Stimulated activated memory B cell treated with anti-CD40 and anti-IgM and Interleukin-4, amounts not matched to agents 10 μg/mL and 1 μg/mL and 100 μg/mL, for 72 hours (primary cell): ENCODE measurements at regions not wholly inside any gene's neighbourhood (a gene's known extent, or its start where the extent isn't known, plus 50 kb on each side); places are given as distances from the start of the nearest gene placed in this dataset.
"Not testable (repeated sequence)": the region's sequence is repeated elsewhere in the genome, so short reads cannot be mapped to it uniquely, and the experiment has no call there.

ENCODE experiments used
- ATAC-seq: fragments of 150-1000 bp; cut with Tn5 transposase; 2 replicates; pipeline ENCODE4 v1.10.0; 2021
- H3K27ac Mint-ChIP-seq: one replicate; pipeline ENCODE4 v1.8.0; 2022; ENCODE audit warnings: mild to moderate bottlenecking, mixed read lengths
- H3K27me3 Mint-ChIP-seq: one replicate; pipeline ENCODE4 v1.8.0; 2022; ENCODE audit warnings: mixed read lengths
- H3K36me3 Mint-ChIP-seq: one replicate; pipeline ENCODE4 v1.8.0; 2022; ENCODE audit warnings: mixed read lengths
- H3K4me1 Mint-ChIP-seq: one replicate; pipeline ENCODE4 v1.8.0; 2022; ENCODE audit warnings: mixed read lengths
- H3K4me3 Mint-ChIP-seq: one replicate; pipeline ENCODE4 v1.8.0; 2022; ENCODE audit warnings: mild to moderate bottlenecking, moderate library complexity, mixed read lengths
- H3K9me3 Mint-ChIP-seq: one replicate; pipeline ENCODE4 v1.8.0; 2022; ENCODE audit warnings: mixed read lengths

DNA sequence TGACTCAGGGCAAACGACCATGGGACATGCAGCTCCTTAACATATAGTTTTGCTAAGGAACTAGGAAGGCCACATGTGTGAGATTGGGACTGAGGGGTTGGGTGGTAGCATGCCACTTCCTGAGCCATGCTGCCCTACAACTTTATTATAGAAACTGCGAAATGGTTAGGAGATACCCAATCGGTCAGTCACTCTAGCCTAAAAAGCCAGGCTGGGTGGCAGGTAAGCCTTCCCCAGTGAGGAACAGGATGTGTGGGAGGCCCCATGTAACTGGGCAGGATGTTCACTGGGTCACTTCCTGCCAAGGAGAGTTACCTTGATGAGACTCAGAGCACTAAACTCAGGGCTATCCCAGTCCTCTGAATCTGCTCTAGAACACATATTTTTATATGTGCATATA is 123.5 kb downstream of the MAP3K7 start:
- Mint-ChIP-seq H3K4me3 (no peak overlapping the region), H3K36me3 (no peaks in the 10 kb centered on the region), H3K27me3 (peaks cover 13% of the 10 kb centered on the region), H3K27ac (no peak overlapping the region), H3K4me1 (peaks cover 22% of the 10 kb centered on the region), H3K9me3 (no peaks in the 10 kb centered on the region)
- peak; percentile 38 for ATAC-seq

DNA sequence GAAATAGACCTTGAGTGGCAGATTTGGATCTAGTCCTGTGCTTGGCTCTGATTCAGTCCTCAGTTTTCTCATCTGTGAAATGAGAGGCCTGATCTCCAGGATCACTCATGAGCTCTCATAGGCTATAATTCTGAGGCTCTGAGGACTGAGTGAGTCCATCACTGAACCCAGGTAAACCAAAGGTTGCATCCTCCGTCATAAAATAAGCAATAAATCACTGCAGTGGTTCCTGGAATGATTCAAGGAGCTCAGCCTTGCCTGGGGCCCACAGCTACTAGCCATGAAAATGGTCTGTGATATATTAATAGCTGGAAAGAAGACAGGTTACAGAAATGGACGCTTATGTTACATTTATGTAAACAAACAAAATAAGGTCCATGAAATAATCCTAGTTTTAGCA is 124.8 kb downstream of the MAP3K7 start:
- Mint-ChIP-seq H3K9me3 (no peaks in the 10 kb centered on the region), H3K36me3 (no peaks in the 10 kb centered on the region), H3K4me3 (no peak overlapping the region), H3K27me3 (peaks cover 11% of the 10 kb centered on the region), H3K27ac (no peak overlapping the region), H3K4me1 (peaks cover 26% of the 10 kb centered on the region)
- ATAC-seq = no peak

DNA sequence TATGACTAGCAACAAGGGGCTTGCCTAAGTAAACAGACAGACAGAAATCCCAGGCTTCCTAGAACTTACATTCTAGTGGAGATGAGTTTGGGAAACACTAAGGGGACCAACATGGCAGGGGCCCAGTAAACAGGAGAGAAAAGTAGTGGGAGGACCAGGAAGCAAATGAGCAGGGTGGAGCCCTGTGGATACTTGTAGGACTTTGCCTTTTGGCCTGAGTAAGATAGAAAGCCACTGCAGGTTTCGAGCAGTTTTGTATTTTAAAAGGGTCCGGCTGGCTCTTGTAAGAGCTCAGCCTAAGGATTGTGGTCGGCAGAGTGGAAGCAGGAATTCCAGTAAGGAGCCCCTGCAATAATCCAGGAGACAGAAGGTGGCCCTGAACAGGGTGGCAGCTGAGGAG is 125.5 kb downstream of the MAP3K7 start:
- ATAC-seq = no peak
- Mint-ChIP-seq H3K27ac (no peak overlapping the region), H3K4me1 (peaks cover 26% of the 10 kb centered on the region)

DNA sequence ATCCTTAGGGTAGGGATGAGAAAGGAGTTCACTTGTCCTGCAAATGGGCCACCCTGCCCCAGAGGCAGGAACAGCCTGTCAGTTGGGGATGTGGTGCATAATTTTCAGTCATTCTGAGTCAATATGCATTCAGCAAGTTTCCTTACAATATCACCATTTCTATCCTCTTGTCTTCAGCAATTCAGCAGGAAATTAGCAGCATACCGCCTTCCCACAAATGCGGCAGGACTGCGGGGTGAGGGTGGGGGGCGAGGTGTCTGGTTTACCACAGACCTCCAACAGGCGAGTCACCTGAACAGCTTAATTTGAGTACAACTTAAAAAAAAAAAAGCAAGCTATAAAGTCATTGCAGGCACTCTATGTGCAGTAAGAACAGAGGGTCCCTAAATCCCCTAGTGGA is 126.8 kb downstream of the MAP3K7 start:
- Mint-ChIP-seq H3K36me3 (no peaks in the 10 kb centered on the region), H3K27me3 (no peaks in the 10 kb centered on the region), H3K4me3 (no peak overlapping the region), H3K27ac (no peak overlapping the region), H3K4me1 (peaks cover 26% of the 10 kb centered on the region), H3K9me3 (no peaks in the 10 kb centered on the region)
- no peak for ATAC-seq

More for the DNA sequence above, 125.5 kb downstream of the MAP3K7 start:
- H3K9me3 Mint-ChIP-seq = no peaks in the 10 kb centered on the region
- no peak overlapping the region for H3K4me3 Mint-ChIP-seq
- peaks cover 4% of the 10 kb centered on the region for H3K27me3 Mint-ChIP-seq
- no peaks in the 10 kb centered on the region for H3K36me3 Mint-ChIP-seq

DNA sequence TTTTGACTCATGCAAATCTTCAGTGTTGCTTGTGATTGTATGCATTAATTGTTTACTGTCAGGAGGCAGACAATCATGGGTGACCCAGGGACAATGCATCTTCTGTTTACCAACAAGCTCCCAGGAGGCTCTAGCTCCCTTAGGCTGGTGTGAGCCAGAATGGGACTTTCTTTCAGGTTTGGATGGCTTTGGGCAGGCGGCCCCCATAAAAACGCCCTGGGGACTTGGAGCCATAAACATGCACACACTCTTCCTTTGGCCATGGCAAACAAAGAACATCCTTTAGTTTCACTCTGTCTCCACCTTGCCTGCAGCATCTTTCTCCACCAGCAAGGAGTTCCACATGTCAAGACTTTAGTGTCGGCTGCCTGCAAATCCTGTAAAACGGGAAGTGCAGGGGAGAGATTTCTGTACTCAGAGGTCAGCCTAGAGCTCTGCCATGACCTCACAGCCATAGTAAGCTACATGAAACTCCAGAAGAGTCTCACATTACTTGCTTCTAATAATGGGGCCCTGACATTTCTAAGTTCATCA is 127.6 kb downstream of the MAP3K7 start:
- Mint-ChIP-seq H3K9me3 (no peaks in the 10 kb centered on the region), H3K27me3 (no peaks in the 10 kb centered on the region), H3K4me3 (no peak overlapping the region), H3K27ac (no peak overlapping the region), H3K4me1 (peaks cover 26% of the 10 kb centered on the region), H3K36me3 (no peaks in the 10 kb centered on the region)
- no peak for ATAC-seq

DNA sequence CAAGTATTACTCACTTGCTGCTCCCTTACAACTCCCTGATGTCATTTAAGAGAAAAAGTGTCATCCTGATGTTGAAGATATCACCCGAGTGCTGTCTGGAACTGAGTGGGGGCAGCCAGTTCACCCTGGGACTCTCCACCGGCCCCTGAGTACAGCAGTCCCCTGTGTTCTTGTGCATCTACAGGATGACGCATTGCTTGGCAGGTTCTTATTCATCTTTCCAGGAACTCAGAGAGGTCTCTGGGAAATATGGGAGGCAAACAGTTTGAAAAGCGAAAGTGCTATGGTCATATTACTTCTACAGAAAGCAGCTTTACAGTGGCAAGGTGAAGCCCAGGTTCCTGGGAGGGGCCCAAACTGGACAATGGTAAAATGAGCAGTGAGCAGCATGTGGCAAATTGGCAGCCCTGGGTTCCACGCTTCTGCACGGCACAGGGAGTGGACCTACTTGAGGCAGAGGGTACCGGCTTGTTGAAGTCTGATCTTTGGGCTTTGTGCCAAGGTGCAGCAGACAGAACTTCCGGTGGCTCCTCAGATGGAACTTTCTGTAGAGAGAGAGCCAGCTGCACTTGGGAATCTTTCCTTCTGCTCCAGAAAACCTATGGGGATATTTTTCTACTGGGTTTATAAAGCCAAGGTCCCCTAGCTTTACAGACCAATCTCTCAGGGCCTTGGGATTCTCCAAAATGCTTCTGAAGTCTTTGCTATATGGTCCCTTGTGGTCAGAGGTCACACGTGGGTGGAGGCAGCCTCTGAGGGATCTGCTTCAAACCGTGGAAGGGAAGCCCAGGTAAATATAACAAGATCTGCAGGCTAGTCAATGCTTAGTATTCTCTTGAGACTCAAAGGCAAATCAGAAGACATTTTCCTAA is 128.3 kb downstream of the MAP3K7 start:
- ATAC-seq = peak; percentile 59
- no peak overlapping the region for H3K27ac Mint-ChIP-seq
- no peaks in the 10 kb centered on the region for H3K27me3 Mint-ChIP-seq
- H3K36me3 Mint-ChIP-seq = no peaks in the 10 kb centered on the region
- H3K9me3 Mint-ChIP-seq = no peaks in the 10 kb centered on the region
- H3K4me3 Mint-ChIP-seq = peak overlapping the region; percentile 18
- H3K4me1 Mint-ChIP-seq = peaks cover 22% of the 10 kb centered on the region

DNA sequence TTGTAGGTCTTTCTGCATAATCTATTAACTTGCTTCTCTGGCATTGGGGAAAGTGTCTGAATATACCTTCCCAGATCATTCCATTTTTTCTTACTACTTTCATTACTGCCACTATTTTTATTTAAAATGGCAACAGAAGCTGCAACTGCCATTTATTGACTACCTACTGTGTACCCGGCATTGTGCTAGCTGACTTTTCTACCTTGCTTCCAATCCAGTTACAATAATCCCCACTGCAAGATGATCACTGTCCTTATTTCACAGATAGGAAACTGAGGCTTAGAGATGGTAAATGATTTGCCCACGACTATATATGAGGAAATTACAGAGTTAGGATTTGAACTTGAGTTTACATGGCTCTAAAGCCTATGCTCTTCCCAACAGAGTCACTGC is 129.0 kb downstream of the MAP3K7 start:
- Mint-ChIP-seq H3K4me3 (no peak overlapping the region), H3K27ac (no peak overlapping the region), H3K27me3 (no peaks in the 10 kb centered on the region), H3K4me1 (peaks cover 16% of the 10 kb centered on the region), H3K36me3 (no peaks in the 10 kb centered on the region), H3K9me3 (no peaks in the 10 kb centered on the region)
- ATAC-seq = no peak

DNA sequence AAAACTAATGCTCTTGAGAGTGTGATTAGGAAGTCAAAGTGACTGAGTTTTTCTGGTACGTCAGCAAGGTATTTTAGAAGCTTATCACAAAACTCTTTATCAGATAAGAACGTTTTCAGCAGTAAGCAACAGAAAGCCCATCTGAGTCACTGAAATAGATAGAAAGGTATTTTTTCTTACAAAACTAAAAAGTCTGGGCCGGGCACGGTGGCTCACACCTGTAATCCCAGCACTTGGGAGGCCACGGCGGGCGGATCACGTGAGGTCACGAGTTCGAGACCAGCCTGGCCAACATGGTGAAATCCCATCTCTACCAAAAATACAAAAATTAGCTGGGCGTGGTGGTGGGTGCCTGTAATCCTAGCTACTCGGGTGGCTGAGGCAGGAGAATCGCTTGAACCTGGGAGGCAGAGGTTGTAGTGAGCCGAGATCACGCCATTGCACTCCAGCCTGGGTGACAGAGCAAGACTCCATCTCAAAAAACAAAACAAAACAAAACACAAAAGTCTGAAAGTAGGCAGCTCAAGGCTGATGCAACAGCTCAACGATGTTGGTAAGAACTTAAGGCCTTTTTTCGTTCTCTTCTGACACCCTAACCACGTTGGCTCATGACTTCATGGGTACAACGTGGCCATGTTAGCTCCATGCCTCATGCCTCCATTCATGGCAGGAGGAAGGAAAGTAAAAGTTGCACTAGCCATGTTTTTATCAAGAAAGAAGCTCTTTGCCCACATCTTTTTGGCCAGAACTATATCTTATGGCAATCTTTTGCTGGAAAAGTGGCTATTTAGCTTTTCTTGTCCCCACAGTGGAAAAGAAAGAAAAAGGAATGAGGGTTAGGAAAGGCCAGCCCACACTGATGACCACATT is 129.6 kb downstream of the MAP3K7 start:
- not testable (repeated sequence) for H3K9me3 Mint-ChIP-seq, H3K36me3 Mint-ChIP-seq, H3K27me3 Mint-ChIP-seq, H3K27ac Mint-ChIP-seq, ATAC-seq, H3K4me3 Mint-ChIP-seq
- H3K4me1 Mint-ChIP-seq = peaks cover 16% of the 10 kb centered on the region

DNA sequence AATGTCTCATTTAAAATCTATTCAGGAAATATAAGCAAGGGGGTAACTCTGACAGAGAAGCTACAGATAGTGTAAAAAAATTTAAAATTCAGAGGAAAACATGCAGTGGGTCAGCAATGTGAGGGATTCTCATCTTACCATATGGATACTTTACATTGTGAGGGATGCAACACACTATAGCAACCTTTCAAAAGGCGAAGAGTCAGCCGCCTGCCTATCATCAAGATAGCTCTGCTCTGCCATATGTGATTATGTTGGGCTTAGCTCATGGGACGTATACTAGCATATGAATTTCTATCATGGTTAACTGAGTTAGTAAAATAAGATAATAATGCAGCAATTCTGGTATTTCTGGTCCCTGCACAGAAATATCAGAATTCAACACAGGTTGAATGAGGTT is 130.9 kb downstream of the MAP3K7 start:
- H3K4me3 Mint-ChIP-seq = no peak overlapping the region
- H3K27me3 Mint-ChIP-seq = no peaks in the 10 kb centered on the region
- H3K36me3 Mint-ChIP-seq = no peaks in the 10 kb centered on the region
- peaks cover 16% of the 10 kb centered on the region for H3K4me1 Mint-ChIP-seq
- no peaks in the 10 kb centered on the region for H3K9me3 Mint-ChIP-seq
- no peak overlapping the region for H3K27ac Mint-ChIP-seq
- no peak for ATAC-seq

DNA sequence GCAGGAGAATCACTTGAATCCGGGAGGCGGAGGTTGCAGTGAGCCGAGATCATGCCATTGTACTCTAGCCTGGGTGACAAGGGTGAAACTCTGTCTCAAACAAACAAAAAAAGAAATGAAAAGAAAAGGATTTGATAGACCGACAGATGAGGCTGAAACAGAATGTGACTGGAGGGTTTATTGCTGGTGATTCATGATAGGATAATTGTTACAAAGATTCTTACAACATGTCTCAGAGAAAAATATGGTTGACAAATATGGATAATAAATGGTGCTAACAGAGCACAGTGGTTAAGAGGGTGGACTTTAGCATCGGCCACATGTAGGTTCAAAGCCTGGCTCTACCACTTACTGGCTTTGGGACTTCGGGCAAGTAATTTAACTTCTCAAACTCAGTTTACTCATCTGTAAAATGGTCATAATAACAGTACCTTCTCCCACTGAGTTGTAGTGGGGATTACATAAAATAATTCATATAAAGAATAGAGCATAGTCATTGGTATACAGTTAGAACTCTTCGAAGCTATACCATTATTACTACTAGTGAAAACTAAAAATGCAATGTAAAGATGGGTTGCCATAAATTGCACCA is 131.9 kb downstream of the MAP3K7 start:
- Mint-ChIP-seq H3K36me3 (no peaks in the 10 kb centered on the region), H3K9me3 (no peaks in the 10 kb centered on the region), H3K4me1 (peaks cover 16% of the 10 kb centered on the region), H3K27me3 (no peaks in the 10 kb centered on the region), H3K27ac (no peak overlapping the region), H3K4me3 (no peak overlapping the region)
- no peak for ATAC-seq

DNA sequence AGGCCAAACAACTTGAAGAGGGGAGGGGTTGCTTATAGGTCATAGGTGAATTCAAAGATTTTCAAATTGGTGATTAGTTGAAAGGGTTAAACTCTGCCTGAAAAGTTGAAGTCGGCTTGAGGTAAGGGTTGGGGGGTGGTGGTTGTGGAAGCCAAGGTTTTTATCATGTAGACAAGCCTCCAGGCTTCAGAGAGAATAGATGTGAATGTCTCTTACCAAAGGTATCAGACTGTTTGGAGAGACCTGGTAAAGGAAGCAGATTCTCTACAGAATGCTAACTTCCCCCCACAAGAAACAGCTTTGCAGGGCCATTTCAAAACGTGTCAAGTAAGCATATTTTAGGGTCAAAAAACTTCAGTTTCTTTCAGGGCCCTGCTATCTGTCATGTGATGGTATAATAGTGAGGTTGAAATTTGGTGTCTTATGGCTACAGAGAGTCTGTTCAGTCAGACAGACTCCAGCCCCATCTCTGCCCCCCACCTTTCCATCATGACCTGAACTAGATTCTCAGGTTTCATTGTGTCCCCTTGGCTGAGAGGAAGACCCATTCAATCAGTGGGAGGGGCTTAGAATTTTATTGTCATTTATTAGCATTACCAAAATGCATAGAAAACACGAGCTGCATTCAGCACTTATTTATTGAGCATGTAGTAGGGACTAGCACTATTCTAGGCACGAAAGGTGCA is 136.5 kb downstream of the MAP3K7 start:
- no peak for ATAC-seq
- Mint-ChIP-seq H3K27me3 (no peaks in the 10 kb centered on the region), H3K36me3 (no peaks in the 10 kb centered on the region), H3K9me3 (no peaks in the 10 kb centered on the region), H3K4me3 (no peak overlapping the region), H3K27ac (no peak overlapping the region), H3K4me1 (no peaks in the 10 kb centered on the region)

DNA sequence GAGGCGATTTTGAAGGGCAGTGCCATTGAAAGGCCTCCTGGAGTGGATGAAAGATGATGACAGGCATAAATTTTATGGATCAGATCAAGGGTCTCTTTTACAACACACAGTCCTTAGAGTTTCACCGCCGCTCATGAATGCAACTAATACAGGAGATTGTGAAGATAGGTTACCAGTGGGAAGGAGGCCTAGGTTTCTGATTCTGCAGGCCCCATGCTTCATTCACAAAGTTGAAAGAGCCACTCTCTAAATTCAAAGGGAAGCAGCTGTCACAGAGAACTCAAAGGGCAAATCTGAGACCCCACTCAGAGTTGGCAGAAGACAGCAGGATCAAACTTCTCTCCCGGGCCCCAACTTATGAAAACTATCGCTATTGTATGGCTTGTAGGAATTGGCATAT is 137.6 kb downstream of the MAP3K7 start:
- H3K27ac Mint-ChIP-seq = no peak overlapping the region
- H3K4me1 Mint-ChIP-seq = no peaks in the 10 kb centered on the region
- H3K9me3 Mint-ChIP-seq = no peaks in the 10 kb centered on the region
- H3K4me3 Mint-ChIP-seq = no peak overlapping the region
- H3K36me3 Mint-ChIP-seq = no peaks in the 10 kb centered on the region
- no peaks in the 10 kb centered on the region for H3K27me3 Mint-ChIP-seq
- no peak for ATAC-seq

DNA sequence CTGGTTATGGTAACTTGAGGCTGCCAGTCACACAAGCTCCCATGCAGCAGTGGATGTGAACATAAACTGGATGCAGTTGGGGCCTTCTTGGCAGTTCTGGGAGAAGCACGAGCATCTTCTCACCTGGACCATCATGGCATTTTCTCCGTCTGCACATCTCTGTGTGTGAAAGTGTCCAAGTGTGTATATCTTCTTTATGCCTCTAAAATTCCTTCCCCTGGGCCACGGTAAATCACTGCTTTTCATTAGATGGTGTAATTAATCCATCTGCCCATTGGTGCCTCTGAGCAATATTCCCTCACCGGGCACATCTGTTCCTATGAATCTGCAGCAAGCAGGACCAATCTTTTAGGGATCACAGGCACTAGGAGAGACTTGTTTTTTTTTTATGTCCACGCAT is 138.0 kb downstream of the MAP3K7 start:
- Mint-ChIP-seq H3K36me3 (no peaks in the 10 kb centered on the region), H3K4me3 (no peak overlapping the region), H3K9me3 (no peaks in the 10 kb centered on the region)

DNA sequence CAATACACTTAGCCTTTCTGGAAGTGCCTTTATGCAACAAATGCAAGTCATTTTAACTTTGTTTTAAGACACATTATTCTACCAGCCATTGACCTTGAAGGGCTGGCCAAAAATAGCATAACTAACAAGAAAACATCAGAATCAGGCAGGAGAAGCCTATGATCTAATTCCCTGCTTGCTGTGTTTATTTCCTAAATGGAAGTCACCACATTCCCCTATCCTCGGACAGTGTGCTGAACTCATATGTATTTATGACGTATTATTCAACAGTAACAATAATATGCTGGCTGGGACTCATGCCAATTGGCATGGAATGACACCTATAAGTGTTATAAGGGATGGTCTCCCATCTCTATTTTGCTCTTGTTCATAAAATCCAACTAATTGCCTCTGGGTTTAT is 140.7 kb downstream of the MAP3K7 start:
- Mint-ChIP-seq H3K4me3 (no peak overlapping the region), H3K4me1 (no peaks in the 10 kb centered on the region), H3K36me3 (no peaks in the 10 kb centered on the region), H3K27ac (no peak overlapping the region), H3K9me3 (no peaks in the 10 kb centered on the region), H3K27me3 (no peaks in the 10 kb centered on the region)
- ATAC-seq = no peak

More for the DNA sequence above, 138.0 kb downstream of the MAP3K7 start:
- no peak for ATAC-seq
- Mint-ChIP-seq H3K27me3 (no peaks in the 10 kb centered on the region), H3K4me1 (no peaks in the 10 kb centered on the region), H3K27ac (no peak overlapping the region)
